ENCODE measurements at regions not wholly inside any gene's neighbourhood (a gene's known extent, or its start where the extent isn't known, plus 50 kb on each side); places are given as distances from the start of the nearest gene placed in this dataset.

DNA sequence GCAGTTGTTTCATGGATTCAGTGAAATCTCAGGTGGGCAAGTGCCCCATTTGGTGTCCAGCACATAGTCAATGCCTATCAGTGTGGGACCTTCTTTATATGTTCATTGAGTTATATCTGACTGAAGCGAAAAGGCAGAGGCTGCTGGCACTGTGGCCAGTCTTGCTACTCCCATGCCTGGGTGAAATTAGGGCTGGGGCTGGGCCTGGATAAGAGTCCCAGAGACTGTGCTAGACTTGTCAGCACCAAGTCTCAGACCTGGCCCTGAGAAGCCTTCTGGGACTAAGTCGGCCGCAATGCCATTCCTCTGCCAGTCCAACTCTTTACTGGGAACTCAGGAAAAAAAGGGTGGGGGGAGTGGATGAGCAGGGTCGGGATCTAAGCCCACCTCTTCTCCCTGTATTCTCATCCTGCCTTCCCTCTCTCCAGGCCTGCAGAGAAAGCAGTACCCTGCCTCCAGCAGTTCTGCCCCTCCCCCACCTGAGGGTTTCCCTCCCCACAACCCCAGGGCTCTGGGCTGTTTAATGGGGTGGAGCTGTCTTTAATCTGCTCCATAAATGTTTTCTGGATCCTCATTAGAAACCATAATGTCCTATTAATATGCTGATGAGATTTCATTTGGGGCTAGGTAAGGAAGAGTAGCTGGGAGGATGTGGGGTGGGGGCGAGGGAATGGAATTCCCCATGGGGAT is 153.5 kb upstream of the PJA1 start:
- no peaks in the 10 kb centered on the region for H3K9me3 ChIP-seq (ENCODE audit: control insufficient read depth, low read length)
- no peaks in the 10 kb centered on the region for H3K4me1 ChIP-seq (ENCODE audit: control insufficient read depth, insufficient read depth, low read length)
- H3K27me3 ChIP-seq (replicated peaks; ENCODE audit: control insufficient read depth, insufficient read depth, low read length), result peaks cover 37% of the 10 kb centered on the region
- H3K4me3 ChIP-seq (ENCODE audit: low read length), result no peak overlapping the region
- no peak for DNase-seq (ENCODE audit: low read depth)
- no peaks in the 10 kb centered on the region for H3K36me3 ChIP-seq (ENCODE audit: control insufficient read depth, insufficient read depth, low read length, severe bottlenecking)
- H3K9ac ChIP-seq (ENCODE audit: low read length), result no peak overlapping the region

DNA sequence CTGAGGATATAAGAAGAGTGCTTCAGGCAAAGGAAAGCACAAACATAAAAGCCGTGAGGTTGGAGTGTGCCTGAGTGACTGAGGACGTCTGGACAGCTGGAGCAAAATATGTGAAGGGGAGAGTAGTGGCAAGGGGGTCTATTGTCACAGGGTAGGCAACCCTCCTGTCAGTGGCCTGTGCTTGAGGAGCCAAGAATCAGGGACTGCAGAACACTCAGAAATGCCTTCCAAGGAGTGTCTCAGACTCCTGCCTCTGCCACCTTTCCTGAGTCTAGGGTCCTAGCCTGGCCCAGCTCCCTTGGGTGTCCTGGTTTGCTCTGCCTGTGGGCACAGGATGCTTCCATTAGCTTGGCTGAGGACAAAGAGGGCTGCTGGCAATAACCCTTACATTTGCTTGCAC is 152.5 kb upstream of the PJA1 start:
- no peak overlapping the region for H3K9ac ChIP-seq (ENCODE audit: low read length)
- no peaks in the 10 kb centered on the region for H3K36me3 ChIP-seq (ENCODE audit: control insufficient read depth, insufficient read depth, low read length, severe bottlenecking)
- H3K4me1 ChIP-seq (ENCODE audit: control insufficient read depth, insufficient read depth, low read length), result no peaks in the 10 kb centered on the region
- DNase-seq (ENCODE audit: low read depth), result no peak
- H3K27me3 ChIP-seq (replicated peaks; ENCODE audit: control insufficient read depth, insufficient read depth, low read length), result peaks cover 29% of the 10 kb centered on the region
- H3K9me3 ChIP-seq (ENCODE audit: control insufficient read depth, low read length), result no peaks in the 10 kb centered on the region
- H3K4me3 ChIP-seq (ENCODE audit: low read length), result no peak overlapping the region

DNA sequence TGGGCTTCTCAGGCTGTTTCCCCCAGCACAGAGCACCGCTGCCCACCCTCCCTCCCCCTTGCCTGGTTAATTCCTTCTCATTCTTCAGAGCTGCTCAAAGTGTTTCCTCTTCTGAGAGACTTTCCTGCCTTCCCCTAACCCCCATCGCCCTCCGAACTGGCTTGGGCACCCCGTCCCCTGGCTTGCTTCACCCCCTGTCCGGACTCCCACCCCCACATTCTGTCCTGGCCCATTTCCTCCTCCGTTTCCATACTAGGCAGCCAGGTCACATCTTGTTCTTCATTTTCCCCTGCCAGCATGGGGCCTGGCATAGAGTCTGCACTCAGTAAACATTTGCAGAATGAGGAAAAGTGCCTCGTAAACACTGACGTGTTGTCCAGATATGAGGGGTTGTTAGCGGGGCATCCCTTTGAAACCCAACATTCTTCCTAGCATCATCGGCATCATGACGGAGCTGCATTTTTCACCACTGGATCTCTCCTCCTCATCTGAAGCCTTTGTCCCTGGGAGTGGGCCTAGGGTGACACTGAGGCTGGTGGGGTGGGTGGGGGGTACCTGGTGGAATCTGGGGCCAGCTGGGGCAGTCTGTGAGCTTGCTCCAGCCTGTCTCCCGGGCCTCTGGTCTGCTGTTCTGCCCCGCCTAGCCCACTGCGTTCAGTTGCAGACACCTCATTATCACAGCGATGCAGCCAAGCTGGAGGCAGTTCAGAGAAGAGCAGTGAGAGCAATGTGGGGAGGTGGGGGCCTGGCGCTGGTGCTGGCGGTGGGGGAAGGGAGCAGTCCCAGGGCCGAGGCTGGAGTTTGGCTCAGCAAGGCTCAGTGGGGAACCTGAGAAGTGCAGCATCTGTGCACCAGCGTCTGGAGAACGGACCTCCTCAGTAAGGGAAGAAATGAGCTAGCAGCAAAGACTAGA is 149.4 kb upstream of the PJA1 start:
- no peaks in the 10 kb centered on the region for H3K36me3 ChIP-seq (ENCODE audit: control insufficient read depth, insufficient read depth, low read length, severe bottlenecking)
- no peak overlapping the region for H3K9ac ChIP-seq (ENCODE audit: low read length)
- H3K4me3 ChIP-seq (ENCODE audit: low read length), result no peak overlapping the region
- H3K27me3 ChIP-seq (replicated peaks; ENCODE audit: control insufficient read depth, insufficient read depth, low read length), result peaks cover 44% of the 10 kb centered on the region
- no peak for DNase-seq (ENCODE audit: low read depth)
- H3K9me3 ChIP-seq (ENCODE audit: control insufficient read depth, low read length), result no peaks in the 10 kb centered on the region
- no peaks in the 10 kb centered on the region for H3K4me1 ChIP-seq (ENCODE audit: control insufficient read depth, insufficient read depth, low read length)

DNA sequence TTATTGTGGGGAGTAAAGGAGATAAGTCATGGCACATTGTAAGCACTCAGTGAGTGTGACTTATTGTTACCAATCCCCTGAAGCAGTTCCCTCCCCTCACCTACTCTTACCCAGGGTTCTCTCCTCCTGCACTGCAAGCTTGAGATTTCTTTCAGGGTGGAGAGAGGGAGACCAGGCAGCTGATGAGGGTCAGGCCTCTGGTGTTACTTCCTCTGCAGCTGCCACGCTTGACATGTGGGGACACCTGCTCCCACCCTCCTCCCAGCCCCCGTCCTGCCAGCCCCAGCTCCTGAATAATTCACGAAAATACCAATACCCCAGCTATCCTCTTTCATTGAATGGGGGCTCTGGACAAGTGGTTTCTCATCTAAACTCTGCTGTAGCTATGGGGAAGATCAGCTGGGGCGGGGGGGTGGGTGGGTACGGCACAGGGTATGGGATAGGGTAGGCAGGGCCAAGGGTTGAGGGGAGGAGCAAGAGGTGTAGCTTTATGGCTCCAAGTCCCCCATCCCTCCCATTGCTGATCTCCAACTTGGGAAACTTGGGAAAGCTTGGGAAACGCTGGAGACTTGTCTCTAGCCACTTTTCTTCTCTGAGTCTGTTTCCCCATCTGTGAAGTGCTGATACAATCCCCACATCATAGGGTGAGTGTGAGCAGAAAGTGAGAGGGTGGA is 148.5 kb upstream of the PJA1 start:
- DNase-seq (ENCODE audit: low read depth), result no peak

DNA sequence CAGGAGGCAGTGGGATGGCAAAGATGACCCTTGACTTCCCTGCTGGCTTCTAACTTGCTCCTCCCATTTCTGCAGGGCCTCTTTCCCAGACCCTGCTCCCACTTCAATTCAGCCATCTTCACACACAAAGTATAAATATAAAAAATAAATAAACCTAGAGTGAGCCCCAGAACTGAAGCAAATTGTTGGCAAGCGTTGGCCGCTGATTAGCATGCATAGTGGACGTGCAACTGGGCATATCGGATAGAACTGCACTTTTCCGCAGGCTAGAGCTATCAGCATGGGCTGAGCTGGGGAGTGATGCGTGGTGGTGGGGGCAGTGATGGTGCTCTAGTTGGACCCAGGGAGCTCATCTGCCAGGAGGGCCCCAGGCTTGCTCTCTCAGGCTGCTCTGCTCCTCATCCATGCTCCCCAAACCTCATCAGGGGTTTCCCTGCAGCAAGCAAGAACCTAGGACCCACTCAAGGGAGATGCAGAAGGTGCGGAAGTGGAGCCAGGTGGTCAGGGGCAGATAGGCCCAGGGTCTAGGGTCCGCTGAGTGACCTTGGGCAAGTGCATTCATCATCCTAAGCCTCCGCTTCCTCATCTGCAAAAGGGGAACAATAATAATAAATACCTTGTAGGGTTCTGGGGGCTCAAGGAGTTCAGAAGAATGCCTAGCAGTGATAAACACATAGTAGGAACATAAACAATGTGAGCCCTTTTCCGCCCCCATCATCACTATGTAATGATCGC is 146.8 kb upstream of the PJA1 start:
- no peaks in the 10 kb centered on the region for H3K4me1 ChIP-seq (ENCODE audit: control insufficient read depth, insufficient read depth, low read length)

More for the DNA sequence above, 148.5 kb upstream of the PJA1 start:
- Histone ChIP-seq H3K36me3 (ENCODE audit: control insufficient read depth, insufficient read depth, low read length, severe bottlenecking) (no peaks in the 10 kb centered on the region), H3K27me3 (replicated peaks; ENCODE audit: control insufficient read depth, insufficient read depth, low read length) (peaks cover 45% of the 10 kb centered on the region), H3K4me1 (ENCODE audit: control insufficient read depth, insufficient read depth, low read length) (no peaks in the 10 kb centered on the region), H3K9ac (ENCODE audit: low read length) (no peak overlapping the region), H3K9me3 (ENCODE audit: control insufficient read depth, low read length) (no peaks in the 10 kb centered on the region), H3K4me3 (ENCODE audit: low read length) (no peak overlapping the region)

DNA sequence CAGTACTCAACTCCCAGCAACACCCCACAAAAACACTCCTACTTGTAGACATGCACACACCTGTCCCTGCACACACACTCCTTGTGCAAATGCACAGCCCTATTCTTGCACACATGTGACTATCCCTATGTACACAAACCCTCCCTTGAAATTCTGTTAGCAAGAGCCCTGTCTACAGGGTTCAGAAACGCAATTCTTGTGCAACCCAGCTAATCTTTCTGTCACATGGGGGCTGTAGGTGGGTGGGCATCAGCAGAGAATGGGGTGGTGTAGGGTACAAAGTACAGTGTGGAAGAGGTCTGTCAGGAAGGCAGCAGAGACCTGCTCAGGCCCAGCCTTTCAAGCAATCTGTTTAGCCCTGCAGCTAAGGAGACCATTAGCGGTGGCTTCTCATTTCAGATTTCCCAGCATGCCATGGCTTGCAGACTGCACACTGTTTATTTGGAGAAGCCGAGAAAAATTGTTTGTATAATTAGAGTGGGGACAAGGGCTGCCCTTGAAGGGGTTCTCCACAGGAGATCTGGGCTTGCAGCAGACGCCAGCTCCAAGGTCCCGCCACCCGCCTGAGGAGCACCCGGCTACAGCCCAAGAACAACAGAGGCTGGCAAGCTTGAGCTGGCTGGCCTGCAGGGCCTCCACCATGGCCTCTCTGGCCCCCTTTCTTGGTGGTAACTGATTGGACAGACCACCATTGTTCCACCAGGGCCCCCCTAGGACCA is 144.0 kb upstream of the PJA1 start:
- Histone ChIP-seq H3K4me1 (ENCODE audit: control insufficient read depth, insufficient read depth, low read length) (no peaks in the 10 kb centered on the region), H3K9ac (ENCODE audit: low read length) (no peak overlapping the region), H3K36me3 (ENCODE audit: control insufficient read depth, insufficient read depth, low read length, severe bottlenecking) (no peaks in the 10 kb centered on the region), H3K27me3 (replicated peaks; ENCODE audit: control insufficient read depth, insufficient read depth, low read length) (peaks cover 47% of the 10 kb centered on the region), H3K9me3 (ENCODE audit: control insufficient read depth, low read length) (no peaks in the 10 kb centered on the region), H3K4me3 (ENCODE audit: low read length) (no peak overlapping the region)
- no peak for DNase-seq (ENCODE audit: low read depth)

More for the DNA sequence above, 146.8 kb upstream of the PJA1 start:
- H3K9me3 ChIP-seq (ENCODE audit: control insufficient read depth, low read length), result no peaks in the 10 kb centered on the region
- peaks cover 40% of the 10 kb centered on the region for H3K27me3 ChIP-seq (replicated peaks; ENCODE audit: control insufficient read depth, insufficient read depth, low read length)
- H3K4me3 ChIP-seq (ENCODE audit: low read length), result no peak overlapping the region
- no peaks in the 10 kb centered on the region for H3K36me3 ChIP-seq (ENCODE audit: control insufficient read depth, insufficient read depth, low read length, severe bottlenecking)
- H3K9ac ChIP-seq (ENCODE audit: low read length), result no peak overlapping the region
- DNase-seq (ENCODE audit: low read depth), result no peak

DNA sequence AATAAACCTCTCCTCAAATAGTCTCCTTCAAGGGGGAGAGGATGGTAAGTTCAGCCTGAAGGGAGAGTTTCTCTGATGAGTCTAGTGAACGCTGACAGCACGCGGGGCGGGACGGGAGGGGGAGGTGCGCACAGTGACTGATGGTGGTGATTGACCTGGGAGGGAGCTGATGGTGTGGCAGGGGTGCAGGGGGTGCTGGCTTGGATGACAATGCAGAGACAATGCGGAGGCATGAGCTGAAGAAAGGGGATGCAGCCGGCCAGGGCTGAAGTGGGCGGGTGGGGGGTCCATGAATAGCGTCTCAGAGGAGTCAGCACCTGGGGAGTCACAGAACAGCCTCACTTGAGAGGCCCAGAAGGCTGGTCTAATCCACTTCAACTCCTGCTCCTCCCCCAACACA is 142.5 kb upstream of the PJA1 start:
- Histone ChIP-seq H3K4me1 (ENCODE audit: control insufficient read depth, insufficient read depth, low read length) (peaks cover 5% of the 10 kb centered on the region), H3K9me3 (ENCODE audit: control insufficient read depth, low read length) (no peaks in the 10 kb centered on the region), H3K36me3 (ENCODE audit: control insufficient read depth, insufficient read depth, low read length, severe bottlenecking) (no peaks in the 10 kb centered on the region), H3K4me3 (ENCODE audit: low read length) (no peak overlapping the region), H3K9ac (ENCODE audit: low read length) (no peak overlapping the region), H3K27me3 (replicated peaks; ENCODE audit: control insufficient read depth, insufficient read depth, low read length) (peaks cover 56% of the 10 kb centered on the region)
- DNase-seq (ENCODE audit: low read depth), result no peak

DNA sequence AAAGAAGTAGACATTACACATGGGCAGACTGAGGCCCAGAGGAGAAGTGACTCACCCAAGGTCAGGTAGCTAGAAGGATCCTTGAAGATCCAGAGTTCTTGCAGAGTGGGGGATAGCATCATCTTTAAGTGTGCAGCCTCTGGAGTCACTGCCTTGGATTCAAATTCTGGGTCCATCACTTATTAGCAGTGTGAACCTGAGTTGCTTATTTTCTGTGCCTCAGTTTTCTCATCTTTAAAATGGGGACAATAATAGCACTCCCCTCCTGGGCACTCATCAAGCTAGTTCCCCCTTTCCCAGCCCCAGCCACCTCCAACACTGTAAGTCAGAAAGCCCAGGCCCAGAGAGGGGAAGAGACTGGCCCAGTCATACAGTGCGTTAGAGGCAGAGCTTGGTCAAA is 141.8 kb upstream of the PJA1 start:
- H3K9me3 ChIP-seq (ENCODE audit: control insufficient read depth, low read length), result no peaks in the 10 kb centered on the region
- no peak for DNase-seq (ENCODE audit: low read depth)
- peaks cover 5% of the 10 kb centered on the region for H3K4me1 ChIP-seq (ENCODE audit: control insufficient read depth, insufficient read depth, low read length)
- H3K9ac ChIP-seq (ENCODE audit: low read length), result no peak overlapping the region
- peaks cover 56% of the 10 kb centered on the region for H3K27me3 ChIP-seq (replicated peaks; ENCODE audit: control insufficient read depth, insufficient read depth, low read length)
- H3K36me3 ChIP-seq (ENCODE audit: control insufficient read depth, insufficient read depth, low read length, severe bottlenecking), result no peaks in the 10 kb centered on the region
- no peak overlapping the region for H3K4me3 ChIP-seq (ENCODE audit: low read length)

DNA sequence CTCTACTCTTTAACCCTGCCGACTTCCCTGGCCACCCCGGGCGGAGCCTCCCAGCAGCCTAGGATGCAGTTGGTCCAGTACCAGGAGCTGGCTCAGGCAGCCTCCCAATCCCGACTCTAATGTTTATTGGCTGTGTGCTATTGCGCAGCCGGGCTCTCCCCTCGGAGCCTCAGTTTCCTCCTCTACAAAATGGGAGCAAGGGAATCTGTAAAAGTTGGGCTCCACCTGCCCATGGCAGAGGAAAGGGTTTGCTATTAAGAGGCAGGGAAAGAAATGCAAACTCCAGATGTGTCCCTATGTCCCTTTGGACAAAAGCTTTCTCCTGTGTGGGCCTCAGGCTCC is 140.8 kb upstream of the PJA1 start:
- Histone ChIP-seq H3K27me3 (replicated peaks; ENCODE audit: control insufficient read depth, insufficient read depth, low read length) (peaks cover 58% of the 10 kb centered on the region), H3K4me3 (ENCODE audit: low read length) (no peak overlapping the region), H3K36me3 (ENCODE audit: control insufficient read depth, insufficient read depth, low read length, severe bottlenecking) (no peaks in the 10 kb centered on the region), H3K4me1 (ENCODE audit: control insufficient read depth, insufficient read depth, low read length) (peaks cover 5% of the 10 kb centered on the region), H3K9ac (ENCODE audit: low read length) (no peak overlapping the region), H3K9me3 (ENCODE audit: control insufficient read depth, low read length) (no peaks in the 10 kb centered on the region)
- DNase-seq (ENCODE audit: low read depth), result no peak

DNA sequence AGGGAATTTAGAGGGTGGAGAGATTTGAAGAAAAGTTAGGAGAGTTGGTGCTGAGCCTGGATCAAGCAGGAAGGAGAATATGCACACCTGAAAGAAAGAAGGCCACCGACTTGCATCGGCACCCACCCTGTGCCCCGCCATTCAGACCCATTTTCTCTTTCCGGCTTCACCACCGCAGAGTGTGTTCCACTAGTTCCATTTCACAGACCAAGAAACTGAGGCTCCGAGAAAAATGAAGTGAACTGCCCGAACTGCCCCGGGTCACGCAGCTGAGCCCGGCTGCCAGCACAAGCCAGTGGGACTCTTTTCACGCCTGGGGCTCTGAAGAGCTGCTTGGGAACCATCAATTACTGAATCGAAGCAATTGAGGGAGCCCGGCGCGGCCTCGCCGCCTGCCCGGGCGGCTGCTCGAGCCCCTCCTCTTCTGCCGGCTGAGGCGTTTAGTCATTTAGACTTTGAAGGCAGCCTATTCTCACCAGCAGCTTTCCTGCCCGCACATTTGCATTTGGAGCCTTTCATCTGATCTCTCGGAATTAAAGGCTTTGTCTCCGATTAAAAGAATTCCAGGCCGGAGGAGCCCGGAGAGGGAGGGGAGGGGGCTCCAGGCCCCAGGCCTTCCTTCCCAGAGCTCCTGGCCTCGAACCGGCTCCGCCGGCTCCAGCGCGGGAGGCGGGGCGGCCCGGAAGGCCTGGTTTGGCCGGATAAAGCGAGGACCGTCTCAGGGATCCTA is 140.2 kb upstream of the PJA1 start:
- H3K36me3 ChIP-seq (ENCODE audit: control insufficient read depth, insufficient read depth, low read length, severe bottlenecking), result no peaks in the 10 kb centered on the region
- DNase-seq (ENCODE audit: low read depth), result no peak
- H3K27me3 ChIP-seq (replicated peaks; ENCODE audit: control insufficient read depth, insufficient read depth, low read length), result peaks cover 57% of the 10 kb centered on the region
- H3K9me3 ChIP-seq (ENCODE audit: control insufficient read depth, low read length), result no peaks in the 10 kb centered on the region
- H3K9ac ChIP-seq (ENCODE audit: low read length), result no peak overlapping the region
- peaks cover 5% of the 10 kb centered on the region for H3K4me1 ChIP-seq (ENCODE audit: control insufficient read depth, insufficient read depth, low read length)
- H3K4me3 ChIP-seq (ENCODE audit: low read length), result no peak overlapping the region

Measured in adipocyte (in vitro differentiated cells).